ENCODE measurements at regions not wholly inside any gene's neighbourhood (a gene's known extent, or its start where the extent isn't known, plus 50 kb on each side); places are given as distances from the start of the nearest gene placed in this dataset.

- H3K4me1 ChIP-seq (ENCODE audit: control insufficient read depth, extremely low read depth, insufficient read depth, low read length), result no peaks in the 10 kb centered on the region
- no peaks in the 10 kb centered on the region for H4K20me1 ChIP-seq (ENCODE audit: control insufficient read depth, extremely low read depth, insufficient read depth, low read length)
- DNase-seq (ENCODE audit: low read depth in 2 of 2), result peak in 1 of 2 donors; percentile 49
- no peak overlapping the region for H3K27ac ChIP-seq (ENCODE audit: insufficient read depth, low read length)
- no peak overlapping the region for H2AFZ ChIP-seq (ENCODE audit: low read length)
- H3K9me3 ChIP-seq (ENCODE audit: control insufficient read depth, insufficient read depth, low read depth, low read length), result no peaks in the 10 kb centered on the region
- no peaks in the 10 kb centered on the region for H3K36me3 ChIP-seq (ENCODE audit: control insufficient read depth, insufficient read depth, low read length)
- H3K79me2 ChIP-seq (ENCODE audit: control insufficient read depth, insufficient read depth, low read length), result no peaks in the 10 kb centered on the region
- TF ChIP-seq EZH2 (IDR thresholded peaks at IDR 0.05; ENCODE audit: low read length, missing control alignments) (no peak), CTCF (conservative IDR thresholded peaks at IDR 0.05 in 1 of 2, IDR thresholded peaks at IDR 0.05 in 1 of 2; ENCODE audit: low read depth in 1 of 2, low read length in 2 of 2) (no peak)
- no peak overlapping the region for H3K4me3 ChIP-seq (replicated peaks in 1 of 4; ENCODE audit: control extremely low read depth in 1 of 4, insufficient read depth in 1 of 4, low read depth in 3 of 4, low read length in 4 of 4)
- no peak overlapping the region for H3K9ac ChIP-seq (ENCODE audit: insufficient read depth, low read length)
- no peak overlapping the region for H3K4me2 ChIP-seq (ENCODE audit: extremely low read depth, insufficient read depth, low read length)
- no peaks in the 10 kb centered on the region for H3K27me3 ChIP-seq (ENCODE audit: control insufficient read depth, insufficient read depth, low read length)
Observed at GRCh38 chr7:108642126-108642525, 72.5 kb downstream of the DNAJB9 start.

- Histone ChIP-seq H3K79me2 (ENCODE audit: control insufficient read depth, insufficient read depth, low read length) (no peaks in the 10 kb centered on the region), H3K9me3 (ENCODE audit: control insufficient read depth, insufficient read depth, low read depth, low read length) (no peaks in the 10 kb centered on the region), H3K27me3 (ENCODE audit: control insufficient read depth, insufficient read depth, low read length) (no peaks in the 10 kb centered on the region), H3K27ac (ENCODE audit: insufficient read depth, low read length) (no peak overlapping the region), H3K4me3 (replicated peaks in 1 of 4; ENCODE audit: control extremely low read depth in 1 of 4, insufficient read depth in 1 of 4, low read depth in 3 of 4, low read length in 4 of 4) (no peak overlapping the region), H4K20me1 (ENCODE audit: control insufficient read depth, extremely low read depth, insufficient read depth, low read length) (no peaks in the 10 kb centered on the region), H3K36me3 (ENCODE audit: control insufficient read depth, insufficient read depth, low read length) (no peaks in the 10 kb centered on the region), H3K9ac (ENCODE audit: insufficient read depth, low read length) (no peak overlapping the region), H3K4me2 (ENCODE audit: extremely low read depth, insufficient read depth, low read length) (no peak overlapping the region), H3K4me1 (ENCODE audit: control insufficient read depth, extremely low read depth, insufficient read depth, low read length) (no peaks in the 10 kb centered on the region), H2AFZ (ENCODE audit: low read length) (no peak overlapping the region)
- DNase-seq (ENCODE audit: low read depth in 2 of 2), result no peak
- TF ChIP-seq EZH2 (IDR thresholded peaks at IDR 0.05; ENCODE audit: low read length, missing control alignments), result no peak
- no peak for TF ChIP-seq CTCF (conservative IDR thresholded peaks at IDR 0.05 in 1 of 2, IDR thresholded peaks at IDR 0.05 in 1 of 2; ENCODE audit: low read depth in 1 of 2, low read length in 2 of 2)
Observed at GRCh38 chr7:108643136-108643535, 73.5 kb downstream of the DNAJB9 start.

GRCh38 chr7:108648989-108649388 lies 79.3 kb downstream of the DNAJB9 start:
- H3K79me2 ChIP-seq (ENCODE audit: control insufficient read depth, insufficient read depth, low read length), result no peaks in the 10 kb centered on the region
- no peak overlapping the region for H2AFZ ChIP-seq (ENCODE audit: low read length)
- TF ChIP-seq CTCF (conservative IDR thresholded peaks at IDR 0.05 in 1 of 2, IDR thresholded peaks at IDR 0.05 in 1 of 2; ENCODE audit: low read depth in 1 of 2, low read length in 2 of 2) (no peak), EZH2 (IDR thresholded peaks at IDR 0.05; ENCODE audit: low read length, missing control alignments) (no peak)
- H3K4me1 ChIP-seq (ENCODE audit: control insufficient read depth, extremely low read depth, insufficient read depth, low read length), result no peaks in the 10 kb centered on the region
- no peak overlapping the region for H3K4me3 ChIP-seq (replicated peaks in 1 of 4; ENCODE audit: control extremely low read depth in 1 of 4, insufficient read depth in 1 of 4, low read depth in 3 of 4, low read length in 4 of 4)
- no peaks in the 10 kb centered on the region for H3K36me3 ChIP-seq (ENCODE audit: control insufficient read depth, insufficient read depth, low read length)
- no peaks in the 10 kb centered on the region for H4K20me1 ChIP-seq (ENCODE audit: control insufficient read depth, extremely low read depth, insufficient read depth, low read length)
- H3K9ac ChIP-seq (ENCODE audit: insufficient read depth, low read length), result no peak overlapping the region
- DNase-seq (ENCODE audit: low read depth in 2 of 2), result peak in 1 of 2 donors; percentile 45
- H3K27ac ChIP-seq (ENCODE audit: insufficient read depth, low read length), result no peak overlapping the region
- no peaks in the 10 kb centered on the region for H3K27me3 ChIP-seq (ENCODE audit: control insufficient read depth, insufficient read depth, low read length)
- no peaks in the 10 kb centered on the region for H3K9me3 ChIP-seq (ENCODE audit: control insufficient read depth, insufficient read depth, low read depth, low read length)
- no peak overlapping the region for H3K4me2 ChIP-seq (ENCODE audit: extremely low read depth, insufficient read depth, low read length)

All from fibroblast of lung (primary cell).